Superior temporal gyrus (tissue), 1 donor: ENCODE measurements at regions not wholly inside any gene's neighbourhood (a gene's known extent, or its start where the extent isn't known, plus 50 kb on each side); places are given as distances from the start of the nearest gene placed in this dataset.
A peak's percentile ranks its signal among the peaks of the same experiment; 100 is the strongest.

ENCODE experiments used
- DNase-seq: peaks from one replicate; pipeline ENCODE4 v3.0.0-alpha.2; 2016; ENCODE audit errors: extremely low spot score

DNA sequence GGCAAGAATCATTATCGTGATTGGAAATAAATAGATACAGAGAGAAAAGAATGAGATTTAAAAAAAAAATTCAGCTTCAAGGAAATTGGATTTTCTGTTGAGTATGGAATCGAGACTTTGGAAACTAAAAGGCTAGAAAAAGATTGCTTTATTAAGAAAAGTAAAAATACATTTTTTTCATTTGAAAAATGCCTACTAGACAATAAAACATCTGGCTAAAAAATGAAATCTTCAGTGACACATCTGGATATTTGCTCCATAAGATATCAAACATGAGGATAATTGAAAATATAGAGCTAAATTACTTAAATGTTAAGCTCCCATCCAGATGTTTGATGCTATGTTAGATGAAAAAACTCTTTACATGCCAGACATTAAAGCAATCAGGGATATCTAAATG is 879.5 kb downstream of the TSN start:
- DNase-seq = no peak

DNA sequence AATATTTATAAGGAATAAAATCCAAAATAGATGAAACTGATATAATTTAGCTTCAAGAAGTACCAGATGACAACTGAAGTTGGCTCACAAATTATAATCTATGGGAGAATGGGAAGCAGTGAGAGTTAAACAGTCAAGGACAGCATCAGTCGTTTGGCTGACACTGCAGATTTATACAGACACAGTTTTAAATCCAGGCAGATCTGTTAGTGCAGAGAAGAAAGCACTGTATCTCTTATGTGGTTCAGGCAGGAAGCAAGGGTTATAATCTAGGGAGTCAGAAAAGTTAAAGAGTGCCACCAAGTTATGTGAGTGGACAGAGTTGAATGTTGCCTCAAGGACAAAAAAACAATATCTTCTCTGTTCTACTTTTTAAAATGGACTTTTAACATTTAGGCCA is 880.2 kb downstream of the TSN start:
- no peak for DNase-seq

DNA sequence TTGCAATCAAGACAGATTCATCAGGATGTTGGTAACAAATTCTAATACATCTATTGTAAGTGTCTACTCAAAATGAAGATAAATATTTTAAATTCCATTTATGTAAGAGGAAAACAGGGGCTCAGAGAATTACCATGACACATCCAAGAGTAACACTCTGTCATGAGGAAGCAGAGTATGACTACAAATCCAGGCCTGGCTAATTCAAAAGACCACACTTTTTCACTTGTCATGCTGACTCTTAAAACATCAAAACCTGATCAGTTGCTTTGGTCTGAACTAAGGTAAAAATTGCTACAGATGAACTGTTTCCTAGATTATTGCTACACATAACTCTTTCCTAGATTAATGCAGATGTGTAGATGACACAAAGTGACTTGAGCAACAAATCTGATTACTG is 880.6 kb downstream of the TSN start:
- DNase-seq = no peak

DNA sequence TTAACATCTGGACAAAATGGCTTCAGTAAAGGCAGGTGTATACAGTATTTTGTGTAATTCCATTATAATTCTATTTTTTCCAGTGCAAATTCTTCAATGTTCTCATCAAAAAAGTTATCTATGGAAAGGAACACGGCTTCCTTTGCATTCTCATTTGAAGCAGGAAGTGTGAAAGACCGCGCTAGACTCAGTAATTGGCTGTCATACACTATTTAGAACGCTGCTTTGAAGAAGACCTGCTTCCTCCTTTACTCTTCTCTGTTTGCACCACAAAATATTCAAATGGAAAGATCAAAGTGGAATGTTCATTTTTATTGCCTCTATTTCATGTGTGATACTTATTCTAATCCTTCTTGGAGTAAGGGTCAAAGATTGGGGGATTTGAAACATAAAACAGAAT is 883.7 kb downstream of the TSN start:
- no peak for DNase-seq

DNA sequence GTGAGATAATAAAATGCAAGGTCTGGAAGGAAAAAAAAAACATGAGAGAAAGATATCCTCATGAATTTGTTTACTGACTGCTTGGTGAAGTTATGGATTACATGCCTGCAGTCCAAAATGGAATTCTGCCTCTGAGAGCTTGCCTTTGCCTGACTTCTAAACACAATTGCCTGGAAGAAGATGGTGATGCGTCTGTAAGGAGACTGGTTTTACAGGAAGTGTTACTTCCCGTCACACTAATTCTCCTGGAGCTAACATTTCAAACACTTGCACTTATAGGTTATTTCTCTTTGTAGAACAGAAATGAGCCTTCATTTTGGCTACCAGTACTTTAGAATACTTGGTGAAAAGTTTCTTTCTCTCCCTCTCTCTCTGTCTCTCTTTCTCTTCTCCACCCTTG is 884.3 kb downstream of the TSN start:
- no peak for DNase-seq

DNA sequence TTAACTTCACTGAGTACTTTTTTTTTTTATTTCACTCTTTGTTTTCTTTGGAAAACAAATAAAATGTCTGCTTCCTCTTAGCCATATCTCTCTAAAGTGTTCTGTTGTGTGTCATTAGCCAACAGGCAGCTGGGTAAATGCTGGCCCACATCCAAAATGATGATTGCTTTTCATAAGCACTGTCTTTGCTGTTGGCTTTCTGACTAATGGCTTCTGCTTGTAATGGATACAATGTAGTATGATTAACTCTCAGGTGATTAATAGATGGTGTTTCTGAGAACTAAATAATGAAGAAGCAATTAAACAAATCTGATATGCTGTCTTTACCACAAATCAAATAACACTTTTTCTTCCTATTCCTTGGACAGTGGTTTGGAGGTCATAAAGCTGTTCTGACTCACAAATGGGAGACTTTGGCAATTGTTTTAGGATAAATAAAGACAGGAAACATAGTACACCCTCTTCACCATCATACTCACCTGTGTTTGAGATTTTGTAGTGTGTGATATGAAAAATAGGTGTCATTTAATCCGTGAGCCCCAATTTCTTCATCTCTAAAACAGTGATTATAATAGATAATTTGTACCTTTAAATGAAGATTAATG is 888.4 kb downstream of the TSN start:
- no peak for DNase-seq

DNA sequence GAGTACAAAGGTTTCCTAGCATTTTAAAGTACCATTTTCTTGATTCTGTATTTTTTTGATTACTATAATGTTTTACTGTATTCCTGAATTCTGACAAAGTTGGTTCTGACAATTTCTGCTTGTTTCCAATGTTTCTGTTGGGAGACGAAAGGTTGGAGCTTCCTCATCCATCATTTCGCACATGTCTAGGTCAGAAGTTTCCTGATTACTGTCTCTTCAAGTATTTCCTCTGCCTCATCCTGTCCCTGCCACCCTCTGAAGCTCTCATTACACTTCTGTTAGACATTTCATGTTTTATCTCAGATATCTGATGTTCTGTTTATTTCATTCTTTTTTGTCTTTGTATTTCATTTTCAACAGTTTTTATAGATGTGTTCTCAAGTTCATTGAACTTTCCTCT is 895.8 kb downstream of the TSN start:
- no peak for DNase-seq

DNA sequence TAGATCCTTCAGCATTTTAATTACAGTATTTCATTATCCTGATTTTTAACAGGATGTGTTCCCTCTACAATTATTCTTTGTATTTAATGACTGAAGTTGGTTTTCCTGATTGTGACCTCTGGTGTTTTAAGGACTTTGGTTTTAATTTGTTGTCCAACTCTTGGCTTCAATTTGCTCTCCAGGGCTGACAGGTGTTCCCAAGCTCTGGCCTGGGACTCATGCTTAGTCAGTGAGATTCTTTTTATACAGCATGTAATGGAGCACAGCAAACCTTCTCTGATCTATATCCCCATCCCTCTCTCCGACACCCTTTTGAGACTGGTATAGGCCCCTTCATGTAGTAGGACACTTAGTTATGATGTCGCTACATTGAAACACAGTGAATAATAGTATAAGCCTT is 896.3 kb downstream of the TSN start:
- DNase-seq = no peak

DNA sequence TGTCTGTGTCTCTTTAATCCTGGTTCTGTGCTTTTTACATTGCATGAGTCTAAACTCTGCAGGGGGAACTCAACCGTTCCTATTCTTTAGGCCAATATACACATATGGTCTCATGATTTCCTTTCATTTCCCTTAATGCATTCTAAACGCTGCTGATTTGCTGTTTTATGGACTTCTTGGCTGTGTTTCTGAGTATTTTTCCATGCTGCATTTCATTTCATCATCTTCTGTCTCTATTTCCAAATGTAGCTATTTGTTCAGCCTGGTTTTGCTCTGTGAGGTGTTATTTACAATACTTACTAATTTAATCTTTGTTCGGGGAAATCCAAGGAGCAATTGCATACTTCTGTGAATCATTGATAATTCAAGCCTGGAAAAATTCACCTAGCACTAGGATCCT is 897.2 kb downstream of the TSN start:
- DNase-seq = no peak

DNA sequence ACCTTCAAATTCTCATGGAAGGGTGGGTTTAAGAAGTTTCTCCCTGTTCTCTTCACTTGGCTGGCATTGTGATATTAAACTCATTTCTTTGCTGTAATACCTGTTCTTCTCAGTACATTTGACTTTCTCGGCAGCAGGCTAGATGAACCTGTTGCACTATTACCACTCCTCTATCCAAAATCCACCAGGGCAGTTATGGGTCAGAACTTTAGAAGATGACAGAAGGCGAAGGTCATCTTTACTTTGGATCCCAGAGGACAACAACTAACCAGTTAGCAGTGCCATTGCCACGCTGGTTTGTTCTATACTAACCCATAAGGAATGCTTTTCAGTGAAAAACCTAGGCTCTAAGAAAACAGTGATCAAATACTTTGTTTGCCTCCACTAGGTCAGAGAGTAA is 901.0 kb downstream of the TSN start:
- DNase-seq = no peak

DNA sequence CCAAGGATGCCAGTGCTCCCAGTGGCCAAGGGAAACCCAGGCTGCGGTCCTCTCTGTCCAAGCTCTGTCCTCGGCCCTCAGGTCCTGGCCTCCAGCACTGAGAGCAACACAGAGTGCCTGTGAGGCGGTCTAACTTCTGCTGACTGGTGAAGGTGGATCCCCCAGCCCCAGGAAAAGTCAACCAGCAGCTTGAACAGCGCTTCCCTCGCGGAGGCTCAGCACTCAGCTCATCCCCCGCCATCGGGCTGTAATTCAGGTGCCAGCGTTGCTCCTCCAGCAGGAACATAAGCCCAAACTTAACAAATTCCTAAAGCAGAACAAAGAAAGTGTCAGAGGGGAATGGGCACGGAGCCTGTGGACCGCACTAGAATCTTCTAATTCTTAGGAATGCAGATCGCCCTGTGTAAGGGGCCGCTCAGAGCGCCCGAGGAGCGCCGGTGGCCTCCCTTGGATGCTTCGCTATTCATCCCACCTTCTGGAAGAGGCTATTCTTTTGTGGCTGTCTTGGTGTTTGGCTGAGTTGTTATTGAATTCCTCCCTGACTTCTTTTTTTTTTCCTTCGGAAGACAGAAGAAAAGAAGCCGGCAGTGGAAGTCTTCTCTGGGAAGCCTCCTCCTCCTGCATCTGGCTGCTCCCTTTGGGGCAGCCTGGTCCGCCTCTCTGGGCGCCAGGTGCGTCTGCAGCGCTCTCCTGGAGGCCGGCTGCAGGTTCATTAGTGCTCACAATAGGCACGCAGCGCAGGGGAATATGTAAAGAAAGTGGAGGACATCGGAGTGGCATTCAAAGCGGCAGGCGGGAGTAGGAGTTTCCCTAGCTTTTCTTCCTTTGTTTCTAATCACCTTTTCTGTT is 905.6 kb downstream of the TSN start:
- no peak for DNase-seq

DNA sequence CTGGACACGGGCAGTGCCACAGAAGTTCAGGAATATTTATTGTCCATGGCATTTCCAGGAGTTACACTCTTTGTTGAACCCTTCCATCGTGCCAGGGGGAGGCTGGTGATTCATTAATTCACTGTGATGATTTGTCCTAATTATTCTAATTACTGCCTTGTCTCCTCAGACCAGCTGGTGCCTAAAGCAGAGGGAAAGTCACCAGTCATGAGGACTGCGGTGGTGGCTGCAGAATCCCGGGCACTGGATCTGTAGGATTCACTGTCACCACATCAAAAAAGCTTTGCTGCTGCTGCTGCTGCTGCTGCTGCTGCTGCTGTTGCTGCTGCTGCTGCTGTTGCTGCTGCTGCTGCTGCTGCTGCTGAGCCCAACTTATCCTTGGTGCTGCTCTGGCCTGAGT is 908.2 kb downstream of the TSN start:
- no peak for DNase-seq

DNA sequence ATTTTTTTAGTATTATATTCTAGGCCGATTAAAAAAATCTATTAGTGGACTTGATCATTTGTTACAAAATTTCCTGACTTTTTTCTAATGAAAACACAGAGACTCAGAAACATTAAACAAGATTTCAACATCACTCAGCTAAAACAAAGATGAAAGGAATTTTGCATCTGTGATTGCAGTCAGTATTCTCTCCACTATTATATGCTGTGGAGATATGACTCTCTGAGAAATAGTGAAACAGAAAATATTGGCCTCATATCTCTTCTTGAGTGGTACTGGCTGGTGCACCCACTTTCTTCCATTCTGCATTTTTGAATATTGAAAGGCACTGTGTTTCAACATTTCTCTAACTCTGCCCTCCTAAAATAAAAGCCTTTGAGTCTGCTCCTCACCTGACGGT is 914.2 kb downstream of the TSN start:
- no peak for DNase-seq

DNA sequence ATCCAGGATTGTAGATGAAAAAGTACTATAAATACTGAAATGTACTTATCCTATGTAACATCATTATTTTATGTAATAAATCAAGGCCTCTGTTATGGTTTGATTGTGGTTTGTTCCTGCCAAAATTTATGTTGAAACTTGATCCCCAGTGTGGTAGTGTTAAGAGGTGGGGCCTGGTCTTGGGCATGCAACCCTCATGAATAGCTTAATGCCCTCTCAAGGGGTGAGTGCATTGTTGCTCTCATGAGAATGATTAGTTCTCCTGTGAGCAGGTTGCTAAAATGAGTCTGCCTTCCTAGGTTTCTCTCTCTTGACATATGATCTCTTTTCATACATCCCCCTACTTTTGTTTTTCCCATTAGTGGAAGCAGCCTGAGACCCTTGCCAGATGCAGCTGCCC is 915.4 kb downstream of the TSN start:
- no peak for DNase-seq

DNA sequence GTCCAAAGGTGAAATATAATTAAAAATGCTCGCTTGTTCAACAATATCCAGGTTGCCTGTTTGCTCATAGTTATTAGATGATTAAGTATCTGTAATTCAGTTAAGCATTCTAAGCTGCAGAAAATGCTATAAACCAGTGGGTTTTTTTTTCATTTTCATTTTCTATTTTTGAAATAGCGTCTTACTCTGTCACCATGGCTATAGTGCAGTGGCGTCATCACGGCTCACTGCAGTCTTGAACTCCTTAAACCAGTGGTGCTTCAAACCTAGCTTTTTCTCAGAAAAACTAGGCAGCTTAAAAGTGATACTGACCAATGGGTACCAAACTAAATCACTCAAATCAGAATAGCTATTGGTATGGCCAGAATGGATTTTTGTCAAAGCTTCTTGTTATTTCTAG is 925.2 kb downstream of the TSN start:
- DNase-seq = no peak

DNA sequence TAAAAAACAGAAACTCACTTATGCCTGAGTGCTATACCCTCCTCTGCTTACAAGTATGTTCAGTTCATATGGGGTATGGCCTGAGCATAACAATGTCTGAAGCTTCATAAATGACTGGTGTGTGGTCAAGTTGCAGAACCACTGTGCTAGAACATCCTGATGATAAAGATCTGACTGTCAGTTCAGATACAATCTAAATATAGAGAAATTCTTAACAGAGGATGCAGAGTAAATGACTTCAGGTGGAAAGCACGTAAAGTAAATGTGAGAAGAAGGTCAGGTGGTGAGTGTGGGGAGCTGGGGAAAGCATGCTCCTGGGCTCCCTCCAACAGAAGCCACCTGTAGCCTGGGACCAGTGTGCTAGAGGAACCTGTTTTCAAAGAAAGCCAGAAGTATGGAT is 926.2 kb downstream of the TSN start:
- DNase-seq = no peak

DNA sequence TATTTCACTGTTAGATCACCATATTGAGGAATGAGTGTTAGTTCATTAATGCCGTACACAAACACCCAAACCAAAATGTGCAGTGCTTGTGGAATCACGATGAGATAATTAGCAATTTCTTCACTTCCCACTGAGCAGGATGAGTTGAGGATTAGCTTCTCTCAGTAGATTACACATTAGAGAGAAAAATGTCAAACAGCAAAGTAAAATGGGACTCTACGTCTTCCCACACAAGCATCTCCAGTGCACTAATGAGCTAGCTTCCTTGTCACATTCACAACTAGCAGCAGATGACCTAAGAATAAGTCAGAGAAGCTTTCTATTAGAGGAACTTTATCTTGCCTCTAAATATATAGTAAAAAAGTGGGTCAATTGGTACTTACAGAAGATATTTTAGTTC is 926.9 kb downstream of the TSN start:
- no peak for DNase-seq

DNA sequence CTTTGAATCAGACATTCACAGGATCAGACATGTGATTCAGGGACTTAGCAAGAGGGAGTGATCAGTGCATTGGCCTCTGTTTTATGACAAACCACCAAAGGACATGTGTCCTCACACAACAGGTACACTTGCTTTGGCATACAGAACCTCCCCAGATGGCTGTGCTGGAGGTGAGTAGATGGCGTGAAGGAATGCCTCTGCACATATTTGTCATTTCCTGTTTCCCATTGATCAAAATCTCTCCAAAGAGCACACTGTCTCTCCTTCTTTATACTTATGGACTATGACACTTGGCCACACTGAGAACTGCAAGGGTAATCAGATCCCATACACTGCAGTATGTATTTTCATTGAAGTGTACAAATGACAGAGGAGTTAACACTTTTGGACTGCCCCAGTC is 927.6 kb downstream of the TSN start:
- no peak for DNase-seq

DNA sequence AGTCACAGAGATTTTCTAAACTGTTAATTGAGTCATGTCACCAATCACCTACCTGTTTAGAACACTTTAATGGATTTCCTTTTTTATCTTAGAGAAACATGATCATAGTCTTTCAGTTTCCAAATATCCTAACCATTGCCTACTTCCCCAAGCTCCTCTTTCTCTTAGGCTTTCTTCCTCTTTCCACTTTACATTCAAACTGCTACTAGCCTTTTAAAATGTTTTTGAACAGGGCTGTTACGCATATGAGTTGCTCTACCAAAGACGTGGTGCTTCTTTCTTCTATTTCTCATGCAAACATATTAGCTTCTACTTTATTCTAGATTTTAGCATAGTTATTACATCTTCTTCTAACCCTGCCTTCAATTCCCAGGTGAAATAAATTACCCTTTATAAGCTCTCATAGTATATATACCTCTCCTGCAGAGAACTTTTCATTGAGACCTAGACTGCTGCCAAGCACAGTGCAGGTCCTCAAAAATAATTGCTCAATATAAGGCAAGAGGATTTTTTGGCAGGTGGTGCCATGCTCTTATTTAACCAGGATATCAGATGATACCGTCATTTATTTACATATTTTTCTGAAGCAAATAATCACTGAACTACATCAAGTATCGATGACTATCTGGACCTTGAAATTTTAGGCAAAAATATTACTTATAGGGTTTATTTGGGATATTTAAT is 937.1 kb downstream of the TSN start:
- DNase-seq = no peak

DNA sequence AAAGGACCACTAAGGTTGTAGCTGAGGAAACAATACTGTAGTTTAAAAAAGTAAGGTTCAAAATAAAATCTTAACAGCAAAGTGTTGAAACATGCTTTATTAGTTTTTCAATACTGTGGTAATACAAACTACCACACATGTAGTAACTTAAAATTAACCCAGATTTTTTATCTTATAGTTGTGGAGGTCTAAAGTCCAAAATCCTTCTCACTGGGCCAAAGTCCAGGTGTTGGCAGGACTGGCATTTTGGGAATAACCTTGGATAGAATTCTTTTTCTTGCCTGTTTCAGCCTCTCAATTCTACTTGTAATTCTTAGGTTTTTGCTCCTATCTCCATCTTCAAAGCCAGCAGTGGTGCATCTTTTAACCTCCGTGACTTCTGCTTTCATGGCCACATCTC is 942.0 kb downstream of the TSN start:
- no peak for DNase-seq

DNA sequence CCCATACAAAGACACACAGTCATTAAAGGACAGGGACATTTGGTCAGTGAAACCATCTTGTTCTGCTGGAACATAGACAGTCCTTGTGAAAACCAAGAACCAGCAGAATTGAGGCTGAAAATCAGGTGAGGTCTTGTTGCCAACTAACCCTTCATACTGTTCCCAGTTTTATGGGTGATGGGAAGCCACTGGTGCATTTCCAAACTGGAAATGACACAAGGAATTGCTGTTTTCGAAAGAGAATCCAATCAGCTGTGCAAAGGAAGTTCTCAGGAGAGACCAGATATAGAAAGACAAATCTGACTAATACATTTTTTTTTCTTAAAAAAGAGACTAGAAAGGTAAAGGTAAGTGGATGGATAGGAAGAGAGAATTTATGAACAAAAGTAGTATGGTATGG is 948.2 kb downstream of the TSN start:
- DNase-seq = peak; percentile 18

DNA sequence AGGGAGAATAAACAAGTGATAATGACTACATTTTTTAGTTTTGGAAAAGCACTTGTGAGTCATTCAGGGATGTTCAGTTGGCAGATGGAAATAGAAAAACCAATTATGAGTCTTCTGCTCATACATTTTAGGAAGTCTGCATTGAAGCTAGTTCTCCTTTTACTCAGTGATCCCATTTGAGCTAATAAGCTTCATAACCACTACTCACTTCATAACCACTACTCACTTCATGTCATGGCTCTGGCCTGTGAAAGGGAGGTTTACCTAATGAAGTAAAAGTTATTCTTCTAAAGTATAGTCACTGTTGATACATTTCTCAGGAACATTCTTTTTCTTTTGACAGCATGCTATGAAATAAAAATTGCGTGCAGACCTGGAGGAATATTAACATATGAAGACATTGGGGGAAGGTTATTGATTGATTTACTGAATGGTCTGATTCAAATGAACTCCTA is 948.7 kb downstream of the TSN start:
- DNase-seq = peak; percentile 25

DNA sequence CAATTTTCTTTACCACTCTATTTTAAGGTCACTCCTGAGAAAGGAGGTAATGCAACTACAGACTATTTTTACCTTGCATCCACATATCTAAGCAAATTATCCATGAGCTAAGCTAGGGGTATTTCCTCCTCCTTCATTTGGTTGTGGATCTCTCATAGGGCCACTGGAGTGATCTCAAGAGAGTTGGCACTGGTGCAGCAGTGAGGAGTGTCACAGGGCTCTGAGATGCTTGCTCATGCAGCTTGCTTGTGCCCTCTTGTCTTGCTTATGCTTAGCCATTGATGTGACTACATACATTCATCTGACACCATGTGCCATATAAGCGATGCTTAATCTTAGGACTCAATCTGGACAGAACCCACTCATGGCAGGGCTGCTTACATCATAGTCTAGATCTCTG is 950.3 kb downstream of the TSN start:
- DNase-seq = no peak
